GM12878 (cell line): ENCODE measurements at regions not wholly inside any gene's neighbourhood (a gene's known extent, or its start where the extent isn't known, plus 50 kb on each side); places are given as distances from the start of the nearest gene placed in this dataset.

Source experiments
- ATAC-seq: fragments of 200-7000 bp; cut with Tn5 transposase; 3 replicates; pipeline ENCODE4 v1.9.1; 2020; ENCODE audit warnings: mild to moderate bottlenecking, moderate library complexity
- BruUV-seq: library from RNA; stranded (reverse); fragments of 400-500 nt; replicated peaks from 2 replicates; lab custom pipeline; 2021; lab: Mats Ljungman, UMichigan
- CTCF ChIA-PET: fragments of 300-600 bp; sonication (Branson Sonifier 250); formaldehyde crosslinking; extraction: SDS; loops from one replicate; lab custom pipeline; 2021; ENCODE audit warnings: inconsistent platforms; lab: Yijun Ruan, JAX
- POLR2A ChIA-PET: fragments of 350-600 bp; formaldehyde crosslinking; extraction: SDS; loops from one replicate; lab custom pipeline; 2021; ENCODE audit warnings: inconsistent platforms; lab: Charles Lee
- RAD21 ChIA-PET: fragments of 300-600 bp; sonication (Branson Sonifier 250); formaldehyde crosslinking; loops from one replicate; lab custom pipeline; 2023; ENCODE audit warnings: antibody characterized with exemption; ENCODE audit not compliant: unreplicated experiment; lab: Charles Lee
- SMC1A ChIA-PET: fragments of 300-600 bp; sonication (Branson Sonifier 250); formaldehyde crosslinking; loops from one replicate; lab custom pipeline; 2023; ENCODE audit not compliant: unreplicated experiment, uncharacterized antibody; lab: Charles Lee
- DNase-seq: peaks from one replicate; pipeline ENCODE4 v3.0.0-alpha.2; 2011; ENCODE audit warnings: low read depth, low spot score
- FAIRE-seq: peaks from 3 replicates; lab custom pipeline; 2011; peaks lifted over from hg19 to GRCh38; lab: Jason Lieb, UNC
- H2AFZ ChIP-seq: 2 replicates; pipeline ENCODE4 v1.6.0; 2011; ENCODE audit warnings: low read depth, low read length, control low read depth; ENCODE audit not compliant: control insufficient read depth
- H3K27ac ChIP-seq: 2 replicates; pipeline ENCODE4 v1.5.1; 2011; ENCODE audit warnings: control low read depth; ENCODE audit not compliant: control insufficient read depth, insufficient read depth
- H3K27me3 ChIP-seq, 2 experiments: replicated peaks in 1 of 2; 2 replicates each; pipeline versions ENCODE4 v1.6.0 to v1.6.1; 2011; ENCODE audit warnings: low read length in 1 of 2; ENCODE audit not compliant: control insufficient read depth in 2 of 2, insufficient read depth in 2 of 2
- H3K36me3 ChIP-seq, 2 experiments: 2 replicates each; pipeline ENCODE4 v1.5.1; 2011; ENCODE audit warnings: low read length in 1 of 2; ENCODE audit not compliant: control insufficient read depth in 2 of 2, insufficient read depth in 2 of 2
- H3K4me1 ChIP-seq: 2 replicates; pipeline ENCODE4 v1.6.1; 2011; ENCODE audit warnings: mild to moderate bottlenecking, low read length, moderate library complexity, mixed read lengths; ENCODE audit not compliant: control insufficient read depth, insufficient read depth
- H3K4me2 ChIP-seq: 2 replicates; pipeline ENCODE4 v1.6.0; 2011; ENCODE audit warnings: control low read depth; ENCODE audit not compliant: control insufficient read depth, insufficient read depth
- H3K4me3 ChIP-seq: fragments of 200-600 bp; sonication (generic); 2 replicates; pipeline ENCODE4 v1.5.1; 2016
- H3K79me2 ChIP-seq: 2 replicates; pipeline ENCODE4 v1.6.0; 2011; ENCODE audit warnings: low read length; ENCODE audit not compliant: control insufficient read depth, insufficient read depth
- H3K9ac ChIP-seq: 2 replicates; pipeline ENCODE4 v1.8.0; 2011; ENCODE audit warnings: low read length, control low read depth, mixed read lengths; ENCODE audit not compliant: control insufficient read depth, insufficient read depth
- H3K9me3 ChIP-seq: replicated peaks from 3 replicates; pipeline ENCODE4 v1.5.1; 2011; ENCODE audit warnings: mild to moderate bottlenecking, low read length; ENCODE audit not compliant: control insufficient read depth, insufficient read depth
- H4K20me1 ChIP-seq: 2 replicates; pipeline ENCODE4 v1.6.0; 2011; ENCODE audit not compliant: control insufficient read depth, insufficient read depth
- BACH1 ChIP-seq: fragments of 450-650 bp; IDR thresholded peaks from 2 replicates; pipeline ENCODE4 v1.6.1; 2017; ENCODE audit warnings: mild to moderate bottlenecking, borderline replicate concordance
- CHD2 ChIP-seq: IDR thresholded peaks from 2 replicates; pipeline ENCODE4 v1.6.1; 2011; ENCODE audit warnings: low read depth, low read length, improper control_type of control experiment, borderline replicate concordance
- EED ChIP-seq: sonication (generic); IDR thresholded peaks from 2 replicates; pipeline ENCODE4 v1.6.1; 2016; ENCODE audit warnings: antibody characterized with exemption, low read depth
- ETV6 ChIP-seq, 2 experiments: fragments of 450-650 bp in 1 of 2; IDR thresholded peaks in 1 of 2; conservative IDR thresholded peaks in 1 of 2; 2 replicates each; pipeline ENCODE4 v1.6.1; 2014; ENCODE audit warnings: antibody characterized with exemption in 1 of 2, borderline replicate concordance in 1 of 2, low read depth in 1 of 2, mild to moderate bottlenecking in 1 of 2, moderate library complexity in 1 of 2
- FOXK2 ChIP-seq: fragments of 450-650 bp; IDR thresholded peaks from 2 replicates; pipeline ENCODE4 v1.6.1; 2017; ENCODE audit warnings: mild to moderate bottlenecking, moderate library complexity
- IRF4 ChIP-seq: IDR thresholded peaks from 2 replicates; pipeline ENCODE4 v1.6.1; 2011; ENCODE audit warnings: low read depth, low read length
- NFYA ChIP-seq: IDR thresholded peaks from 2 replicates; pipeline ENCODE4 v1.6.1; 2011; ENCODE audit warnings: low read depth, mild to moderate bottlenecking, low read length, improper control_type of control experiment, borderline replicate concordance
- NRF1 ChIP-seq: conservative IDR thresholded peaks from 2 replicates; pipeline ENCODE4 v1.6.1; 2011; ENCODE audit warnings: mild to moderate bottlenecking, low read depth, low read length, improper control_type of control experiment
- POLR2AphosphoS2 ChIP-seq: IDR thresholded peaks from 2 replicates; pipeline ENCODE4 v1.6.1; 2011; ENCODE audit warnings: low read depth, mild to moderate bottlenecking, low read length, improper control_type of control experiment, moderate library complexity
- RFX5 ChIP-seq: IDR thresholded peaks from 2 replicates; pipeline ENCODE4 v1.6.1; 2011; ENCODE audit warnings: low read depth, low read length, improper control_type of control experiment
- SRF ChIP-seq, 2 experiments: IDR thresholded peaks; 2 replicates each; pipeline ENCODE4 v1.6.1; 2011; ENCODE audit warnings: low read depth in 2 of 2, low read length in 2 of 2, mild to moderate bottlenecking in 1 of 2, moderate library complexity in 1 of 2
- YY1 ChIP-seq: IDR thresholded peaks from 2 replicates; pipeline ENCODE4 v1.6.1; 2011; ENCODE audit warnings: low read depth, mild to moderate bottlenecking, low read length
- WGBS: methylation state at CpG from one replicate; pipeline ENCODE4 v1.1.6; 2016; ENCODE audit warnings: low lambda C conversion rate; ENCODE audit not compliant: insufficient replicate concordance, insufficient coverage; ENCODE audit errors: missing lambda C conversion rate; 5-methylcytosine and 5-hydroxymethylcytosine counted together
- in situ Hi-C: fragments of 300-500 bp; cut with MboI; formaldehyde crosslinking; loops from 9 replicates; pipeline ENCODE4 v1.14.3; 2018; ENCODE audit warnings: mixed read lengths
- intact Hi-C: fragments of 100-400 bp; cut with micrococcal nuclease; formaldehyde crosslinking; loops from one replicate; pipeline ENCODE4 v1.14.2; 2022; ENCODE audit not compliant: unreplicated experiment
- TF ChIP-seq, protein P1 (sequence below): fragments of 450-650 bp; IDR thresholded peaks from 2 replicates; pipeline ENCODE4 v1.6.1; 2017; ENCODE audit warnings: antibody characterized with exemption, mild to moderate bottlenecking, moderate library complexity
- TF ChIP-seq, protein P2 (sequence below): IDR thresholded peaks from 2 replicates; pipeline ENCODE4 v1.6.1; 2011; ENCODE audit warnings: borderline replicate concordance, low read depth, mild to moderate bottlenecking, moderate library complexity, mixed read lengths, low read length; ENCODE audit not compliant: insufficient read depth; ENCODE audit errors: extremely low read length

DNA sequence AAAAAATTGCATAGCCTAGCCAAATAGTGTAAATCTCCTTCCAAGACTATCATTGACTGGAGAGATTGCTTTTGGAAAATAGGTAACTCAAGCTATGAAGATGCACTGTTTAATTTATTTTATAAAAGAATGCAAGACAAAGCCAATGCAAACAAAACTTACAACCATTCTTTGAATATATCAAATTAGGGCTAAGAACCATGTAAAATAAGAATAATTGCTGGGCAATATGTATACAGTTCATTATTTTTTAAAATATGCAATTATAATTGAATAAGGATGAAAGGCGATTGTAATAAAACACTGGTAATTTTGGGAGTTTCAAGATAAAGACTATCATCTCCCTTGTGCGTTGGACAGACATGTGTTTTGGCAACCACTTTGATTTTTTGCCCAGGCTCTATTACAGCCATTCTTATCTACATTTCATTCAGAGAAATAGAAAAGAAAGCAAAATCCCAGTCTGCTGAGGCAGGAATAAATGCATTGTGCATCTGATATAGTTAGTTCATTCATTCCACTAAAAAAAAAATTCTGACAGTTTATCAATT lies 242.3 kb upstream of the ROBO1 start:
- intact Hi-C loops (no loop called here), in situ Hi-C loops (no loop called here)
- 38% methylated on average over 2 of the region's 2 CpGs for WGBS
- no TSS peak for BruUV-seq
- POLR2A ChIA-PET = no interaction called here
- H3K27ac ChIP-seq = no peak overlapping the region
- no peaks in the 10 kb centered on the region for H3K36me3 ChIP-seq
- CTCF ChIA-PET = no interaction called here
- DNase-seq = no peak
- SMC1A ChIA-PET = no interaction called here
- no peaks in the 10 kb centered on the region for H3K9me3 ChIP-seq
- no peak overlapping the region for H3K9ac ChIP-seq
- H3K4me3 ChIP-seq = no peak overlapping the region
- no peaks in the 10 kb centered on the region for H3K27me3 ChIP-seq
- no peaks in the 10 kb centered on the region for H4K20me1 ChIP-seq
- TF ChIP-seq BACH1 = no peak
- no peak for TF ChIP-seq EED
- TF ChIP-seq YY1 = no peak
- TF ChIP-seq RFX5 = no peak
- no peak for TF ChIP-seq IRF4
- no peak for FAIRE-seq
- ATAC-seq = no peak
- H3K4me1 ChIP-seq = no peaks in the 10 kb centered on the region
- RAD21 ChIA-PET = no interaction called here
- no peak overlapping the region for H2AFZ ChIP-seq
- H3K4me2 ChIP-seq = no peak overlapping the region
- H3K79me2 ChIP-seq = no peaks in the 10 kb centered on the region

DNA sequence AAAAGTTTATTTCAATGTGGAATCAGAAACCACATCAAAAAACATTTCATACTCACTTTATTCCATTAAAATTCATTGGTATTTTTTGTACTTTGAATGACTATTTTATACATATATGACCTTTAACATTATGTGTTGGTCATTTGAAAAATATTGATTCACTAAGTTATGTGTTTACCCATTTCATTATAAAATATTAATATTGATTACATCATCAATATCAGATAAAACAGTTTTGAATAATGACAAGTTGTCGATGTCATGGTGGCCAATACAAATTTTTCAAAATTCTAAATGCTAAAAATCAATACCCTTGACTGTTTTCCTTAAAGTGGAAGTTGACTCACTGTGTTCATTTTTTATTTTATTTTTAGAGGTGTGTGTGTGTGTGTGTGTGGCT lies 239.7 kb upstream of the ROBO1 start:
- in situ Hi-C loops = no loop called here
- ChIA-PET SMC1A (no interaction called here), POLR2A (no interaction called here), RAD21 (no interaction called here), CTCF (no interaction called here)
- H2AFZ ChIP-seq = no peak overlapping the region
- H3K9ac ChIP-seq = no peak overlapping the region
- no peaks in the 10 kb centered on the region for H3K36me3 ChIP-seq
- no peaks in the 10 kb centered on the region for H3K9me3 ChIP-seq
- H3K27ac ChIP-seq = no peak overlapping the region
- ATAC-seq (no peak), FAIRE-seq (no peak), DNase-seq (no peak)
- 27% methylated on average over 1 of the region's 1 CpG for WGBS
- no peaks in the 10 kb centered on the region for H3K79me2 ChIP-seq
- no TSS peak for BruUV-seq
- intact Hi-C loops = no loop called here
- no peaks in the 10 kb centered on the region for H4K20me1 ChIP-seq
- H3K4me3 ChIP-seq = no peak overlapping the region
- no peaks in the 10 kb centered on the region for H3K4me1 ChIP-seq
- H3K27me3 ChIP-seq = no peaks in the 10 kb centered on the region
- no peak overlapping the region for H3K4me2 ChIP-seq
- TF ChIP-seq, protein P1, sequence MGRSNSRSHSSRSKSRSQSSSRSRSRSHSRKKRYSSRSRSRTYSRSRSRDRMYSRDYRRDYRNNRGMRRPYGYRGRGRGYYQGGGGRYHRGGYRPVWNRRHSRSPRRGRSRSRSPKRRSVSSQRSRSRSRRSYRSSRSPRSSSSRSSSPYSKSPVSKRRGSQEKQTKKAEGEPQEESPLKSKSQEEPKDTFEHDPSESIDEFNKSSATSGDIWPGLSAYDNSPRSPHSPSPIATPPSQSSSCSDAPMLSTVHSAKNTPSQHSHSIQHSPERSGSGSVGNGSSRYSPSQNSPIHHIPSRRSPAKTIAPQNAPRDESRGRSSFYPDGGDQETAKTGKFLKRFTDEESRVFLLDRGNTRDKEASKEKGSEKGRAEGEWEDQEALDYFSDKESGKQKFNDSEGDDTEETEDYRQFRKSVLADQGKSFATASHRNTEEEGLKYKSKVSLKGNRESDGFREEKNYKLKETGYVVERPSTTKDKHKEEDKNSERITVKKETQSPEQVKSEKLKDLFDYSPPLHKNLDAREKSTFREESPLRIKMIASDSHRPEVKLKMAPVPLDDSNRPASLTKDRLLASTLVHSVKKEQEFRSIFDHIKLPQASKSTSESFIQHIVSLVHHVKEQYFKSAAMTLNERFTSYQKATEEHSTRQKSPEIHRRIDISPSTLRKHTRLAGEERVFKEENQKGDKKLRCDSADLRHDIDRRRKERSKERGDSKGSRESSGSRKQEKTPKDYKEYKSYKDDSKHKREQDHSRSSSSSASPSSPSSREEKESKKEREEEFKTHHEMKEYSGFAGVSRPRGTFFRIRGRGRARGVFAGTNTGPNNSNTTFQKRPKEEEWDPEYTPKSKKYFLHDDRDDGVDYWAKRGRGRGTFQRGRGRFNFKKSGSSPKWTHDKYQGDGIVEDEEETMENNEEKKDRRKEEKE = no peak
- TF ChIP-seq FOXK2 (no peak), POLR2AphosphoS2 (no peak), ETV6 (conservative IDR thresholded peaks at IDR 0.05 in 1 of 2, IDR thresholded peaks at IDR 0.05 in 1 of 2; ENCODE audit: borderline replicate concordance in 1 of 2, low read depth in 1 of 2) (no peak), SRF (IDR thresholded peaks at IDR 0.05; ENCODE audit: low read depth in 2 of 2, low read length in 2 of 2) (no peak), CHD2 (no peak), NFYA (no peak), NRF1 (no peak)
- TF ChIP-seq, protein P2, sequence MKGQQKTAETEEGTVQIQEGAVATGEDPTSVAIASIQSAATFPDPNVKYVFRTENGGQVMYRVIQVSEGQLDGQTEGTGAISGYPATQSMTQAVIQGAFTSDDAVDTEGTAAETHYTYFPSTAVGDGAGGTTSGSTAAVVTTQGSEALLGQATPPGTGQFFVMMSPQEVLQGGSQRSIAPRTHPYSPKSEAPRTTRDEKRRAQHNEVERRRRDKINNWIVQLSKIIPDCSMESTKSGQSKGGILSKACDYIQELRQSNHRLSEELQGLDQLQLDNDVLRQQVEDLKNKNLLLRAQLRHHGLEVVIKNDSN = no peak
